ENCODE measurements at regions not wholly inside any gene's neighbourhood (a gene's known extent, or its start where the extent isn't known, plus 50 kb on each side); places are given as distances from the start of the nearest gene placed in this dataset.

GRCh38 chr9:18379073-18379811, 94.7 kb upstream of the ADAMTSL1 start:
- H3K27ac ChIP-seq (ENCODE audit: low read depth, low read length): no peak overlapping the region
- H3K9me2 ChIP-seq (replicated peaks; ENCODE audit: control insufficient read depth, low read length): no peaks in the 10 kb centered on the region
- no peaks in the 10 kb centered on the region for H4K20me1 ChIP-seq (ENCODE audit: control insufficient read depth, insufficient read depth, low read depth, low read length)
- no peaks in the 10 kb centered on the region for H3K79me2 ChIP-seq (ENCODE audit: control insufficient read depth, low read length)
- H3F3A ChIP-seq (ENCODE audit: control insufficient read depth, insufficient read depth): no peaks in the 10 kb centered on the region
- no peak overlapping the region for H3K4me2 ChIP-seq (ENCODE audit: low read length)
- H3K27me3 ChIP-seq (ENCODE audit: control insufficient read depth, low read length): no peaks in the 10 kb centered on the region
- no peak for TF ChIP-seq CTCF (IDR thresholded peaks at IDR 0.05; ENCODE audit: low read depth, low read length, poor library complexity, severe bottlenecking)
- no peak for TF ChIP-seq EZH2phosphoT487 (IDR thresholded peaks at IDR 0.05; ENCODE audit: borderline replicate concordance, low read length)
- no peaks in the 10 kb centered on the region for H3K4me1 ChIP-seq (ENCODE audit: control insufficient read depth, low read length)
- no peaks in the 10 kb centered on the region for H3K36me3 ChIP-seq (ENCODE audit: control insufficient read depth, low read length)
- no peaks in the 10 kb centered on the region for H3K9me3 ChIP-seq (ENCODE audit: control insufficient read depth, insufficient read depth, low read length)
- no peak overlapping the region for H3K4me3 ChIP-seq (ENCODE audit: low read length)

- no peak for TF ChIP-seq CTCF (IDR thresholded peaks at IDR 0.05; ENCODE audit: low read depth, low read length, poor library complexity, severe bottlenecking)
- no peak for TF ChIP-seq EZH2phosphoT487 (IDR thresholded peaks at IDR 0.05; ENCODE audit: borderline replicate concordance, low read length)
- Histone ChIP-seq H3K4me2 (ENCODE audit: low read length) (no peak overlapping the region), H3K9me3 (ENCODE audit: control insufficient read depth, insufficient read depth, low read length) (no peaks in the 10 kb centered on the region), H3K27me3 (ENCODE audit: control insufficient read depth, low read length) (no peaks in the 10 kb centered on the region), H3K9me2 (replicated peaks; ENCODE audit: control insufficient read depth, low read length) (no peaks in the 10 kb centered on the region), H3K36me3 (ENCODE audit: control insufficient read depth, low read length) (no peaks in the 10 kb centered on the region), H4K20me1 (ENCODE audit: control insufficient read depth, insufficient read depth, low read depth, low read length) (no peaks in the 10 kb centered on the region), H3K4me1 (ENCODE audit: control insufficient read depth, low read length) (no peaks in the 10 kb centered on the region), H3K79me2 (ENCODE audit: control insufficient read depth, low read length) (no peaks in the 10 kb centered on the region), H3K27ac (ENCODE audit: low read depth, low read length) (no peak overlapping the region), H3K4me3 (ENCODE audit: low read length) (no peak overlapping the region), H3F3A (ENCODE audit: control insufficient read depth, insufficient read depth) (no peaks in the 10 kb centered on the region)
Measured at GRCh38 chr9:18382243-18382642, 91.7 kb upstream of the ADAMTSL1 start.

- Histone ChIP-seq H3K79me2 (ENCODE audit: control insufficient read depth, low read length) (no peaks in the 10 kb centered on the region), H3K36me3 (ENCODE audit: control insufficient read depth, low read length) (no peaks in the 10 kb centered on the region), H4K20me1 (ENCODE audit: control insufficient read depth, insufficient read depth, low read depth, low read length) (no peaks in the 10 kb centered on the region), H3K4me2 (ENCODE audit: low read length) (no peak overlapping the region), H3K9me3 (ENCODE audit: control insufficient read depth, insufficient read depth, low read length) (no peaks in the 10 kb centered on the region), H3K27me3 (ENCODE audit: control insufficient read depth, low read length) (no peaks in the 10 kb centered on the region), H3K4me3 (ENCODE audit: low read length) (no peak overlapping the region), H3K9me2 (replicated peaks; ENCODE audit: control insufficient read depth, low read length) (no peaks in the 10 kb centered on the region), H3K27ac (ENCODE audit: low read depth, low read length) (no peak overlapping the region), H3K4me1 (ENCODE audit: control insufficient read depth, low read length) (no peaks in the 10 kb centered on the region), H3F3A (ENCODE audit: control insufficient read depth, insufficient read depth) (no peaks in the 10 kb centered on the region)
- TF ChIP-seq CTCF (IDR thresholded peaks at IDR 0.05; ENCODE audit: low read depth, low read length, poor library complexity, severe bottlenecking): no peak
- TF ChIP-seq EZH2phosphoT487 (IDR thresholded peaks at IDR 0.05; ENCODE audit: borderline replicate concordance, low read length): no peak
Measured at GRCh38 chr9:18384066-18384465, 89.9 kb upstream of the ADAMTSL1 start.

Data from DOHH2 (cell line).